Panc1 (cell line): ENCODE measurements at regions not wholly inside any gene's neighbourhood (a gene's known extent, or its start where the extent isn't known, plus 50 kb on each side); places are given as distances from the start of the nearest gene placed in this dataset.

Experiments
- ATAC-seq: fragments of 200-7000 bp; cut with Tn5 transposase; 2 replicates; pipeline ENCODE4 v1.9.1; 2020; ENCODE audit warnings: mild to moderate bottlenecking, moderate library complexity
- BruUV-seq: library from RNA; stranded (reverse); fragments of 400-500 nt; replicated peaks from 2 replicates; lab custom pipeline; 2021; lab: Mats Ljungman, UMichigan
- CTCF ChIA-PET: fragments of 300-600 bp; sonication (Branson Sonifier 250); formaldehyde crosslinking; loops from one replicate; lab custom pipeline; 2022; ENCODE audit warnings: antibody characterized with exemption; lab: Charles Lee
- POLR2A ChIA-PET: fragments of 300-600 bp; sonication (Branson Sonifier 250); formaldehyde crosslinking; loops from one replicate; lab custom pipeline; 2022; ENCODE audit warnings: antibody characterized with exemption; lab: Charles Lee
- DNase-seq: peaks from one replicate; pipeline ENCODE4 v3.0.0-alpha.2; 2010; ENCODE audit warnings: low read depth, low spot score
- H3K27ac ChIP-seq: 2 replicates; pipeline ENCODE4 v1.5.1; 2011; ENCODE audit warnings: mild to moderate bottlenecking, low read length, inconsistent platforms
- H3K27me3 ChIP-seq: fragments of 200-500 bp; sonication (Bioruptor generic); 2 replicates; pipeline ENCODE4 v1.6.0; 2014; ENCODE audit warnings: low read length, inconsistent platforms; ENCODE audit not compliant: control insufficient read depth, insufficient read depth
- H3K36me3 ChIP-seq: fragments of 200-500 bp; sonication (Bioruptor generic); 2 replicates; pipeline ENCODE4 v1.5.1; 2014; ENCODE audit warnings: inconsistent platforms, mild to moderate bottlenecking, low read length, moderate library complexity; ENCODE audit not compliant: control insufficient read depth, insufficient read depth
- H3K4me1 ChIP-seq: 2 replicates; pipeline ENCODE4 v1.5.1; 2011; ENCODE audit warnings: inconsistent platforms, mild to moderate bottlenecking, low read length, moderate library complexity; ENCODE audit not compliant: control insufficient read depth, insufficient read depth
- H3K4me3 ChIP-seq, 2 experiments: 2 replicates each; pipeline ENCODE4 v1.5.1; 2011 to 2012; ENCODE audit warnings: low read depth in 2 of 2, low read length in 2 of 2, mild to moderate bottlenecking in 2 of 2, inconsistent platforms in 1 of 2, moderate library complexity in 1 of 2
- H3K9me3 ChIP-seq: fragments of 200-500 bp; sonication (Bioruptor generic); 2 replicates; pipeline ENCODE4 v1.5.1; 2014; ENCODE audit warnings: low read depth, mild to moderate bottlenecking, inconsistent platforms, low read length, moderate library complexity; ENCODE audit not compliant: control insufficient read depth, insufficient read depth
- CTCF ChIP-seq: fragments of 450-650 bp; IDR thresholded peaks from 2 replicates; pipeline ENCODE4 v1.5.1; 2017; ENCODE audit warnings: mild to moderate bottlenecking
- POLR2AphosphoS5 ChIP-seq: IDR thresholded peaks from 2 replicates; pipeline ENCODE4 v1.6.1; 2012; ENCODE audit warnings: mild to moderate bottlenecking, low read depth, low read length, moderate library complexity
- REST ChIP-seq, 2 experiments: IDR thresholded peaks; 2 replicates each; pipeline ENCODE4 v1.6.1; 2011 to 2012; ENCODE audit warnings: low read depth in 2 of 2, control low read depth in 1 of 2, low read length in 1 of 2, mild to moderate bottlenecking in 1 of 2, moderate library complexity in 1 of 2; ENCODE audit not compliant: insufficient read depth in 1 of 2
- SIN3A ChIP-seq: IDR thresholded peaks from 2 replicates; pipeline ENCODE4 v1.6.1; 2012; ENCODE audit warnings: low read depth, mild to moderate bottlenecking, low read length, moderate library complexity, borderline replicate concordance; ENCODE audit not compliant: insufficient read depth
- TCF7L2 ChIP-seq: IDR thresholded peaks from 2 replicates; pipeline ENCODE4 v1.6.1; 2011; ENCODE audit warnings: mild to moderate bottlenecking, low read depth, low read length, inconsistent platforms
- in situ Hi-C: cut with HindIII; loops from 2 replicates; pipeline ENCODE4 v1.10.0; 2016; ENCODE audit warnings: low sequenced_read_pairs, low pct_unique_long_range_greater_than_20kb
- intact Hi-C: fragments of 100-400 bp; cut with micrococcal nuclease; formaldehyde crosslinking; loops from one replicate; pipeline ENCODE4 v1.10.0; 2022; ENCODE audit not compliant: unreplicated experiment

- H3K36me3 ChIP-seq: no peaks in the 10 kb centered on the region
- BruUV-seq: no TSS peak
- H3K27ac ChIP-seq: no peak overlapping the region
- H3K27me3 ChIP-seq: no peaks in the 10 kb centered on the region
- intact Hi-C loops: no loop called here
- H3K4me3 ChIP-seq: no peak overlapping the region
- DNase-seq (no peak), ATAC-seq (no peak)
- H3K9me3 ChIP-seq: no peaks in the 10 kb centered on the region
- TF ChIP-seq SIN3A (no peak), REST (IDR thresholded peaks at IDR 0.05; ENCODE audit: insufficient read depth in 1 of 2, low read depth in 2 of 2, low read length in 1 of 2) (no peak), POLR2AphosphoS5 (no peak), CTCF (no peak), TCF7L2 (no peak)
- ChIA-PET POLR2A (no interaction called here), CTCF (no interaction called here)
- H3K4me1 ChIP-seq: no peaks in the 10 kb centered on the region
- in situ Hi-C loops: no loop called here
These were observed 819.2 kb downstream of the UQCRFS1 start for GRCh38 chr19:28393574-28394336.

- Histone ChIP-seq H3K4me3 (no peak overlapping the region), H3K9me3 (no peaks in the 10 kb centered on the region), H3K36me3 (no peaks in the 10 kb centered on the region), H3K27ac (no peak overlapping the region), H3K27me3 (no peaks in the 10 kb centered on the region), H3K4me1 (no peaks in the 10 kb centered on the region)
- DNase-seq (no peak), ATAC-seq (no peak)
- in situ Hi-C loops: no loop called here
- BruUV-seq: no TSS peak
- ChIA-PET POLR2A (no interaction called here), CTCF (no interaction called here)
- intact Hi-C loops: no loop called here
- TF ChIP-seq TCF7L2: no peak
- no peak for TF ChIP-seq CTCF
- no peak for TF ChIP-seq REST (IDR thresholded peaks at IDR 0.05; ENCODE audit: insufficient read depth in 1 of 2, low read depth in 2 of 2, low read length in 1 of 2)
- no peak for TF ChIP-seq SIN3A
- no peak for TF ChIP-seq POLR2AphosphoS5
These were observed 824.0 kb downstream of the UQCRFS1 start for GRCh38 chr19:28388988-28389387.
